ENCODE measurements at regions not wholly inside any gene's neighbourhood (a gene's known extent, or its start where the extent isn't known, plus 50 kb on each side); places are given as distances from the start of the nearest gene placed in this dataset.
"Not testable (repeated sequence)": the region's sequence is repeated elsewhere in the genome, so short reads cannot be mapped to it uniquely, and the experiment has no call there.

DNA sequence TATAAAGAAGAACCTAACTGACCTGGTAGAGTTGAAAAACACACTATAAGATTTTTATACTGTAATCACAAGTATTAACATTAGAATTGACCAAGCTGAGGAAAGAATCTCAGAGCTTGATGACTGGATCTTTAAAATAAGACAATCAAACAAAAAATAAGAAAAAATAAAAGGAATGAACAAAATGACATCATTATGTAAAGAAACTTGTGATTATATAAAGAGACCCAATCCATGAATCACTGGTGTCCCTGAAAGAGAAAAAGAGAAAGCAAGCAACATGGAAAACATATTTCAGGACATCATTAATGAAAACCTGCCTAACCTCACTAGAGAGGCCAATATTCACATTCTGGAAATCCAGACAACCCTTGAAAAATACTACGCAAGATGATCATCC, 822.5 kb upstream of the SLITRK5 start:
- no peak for DNase-seq (ENCODE audit: low read depth, low spot score)

DNA sequence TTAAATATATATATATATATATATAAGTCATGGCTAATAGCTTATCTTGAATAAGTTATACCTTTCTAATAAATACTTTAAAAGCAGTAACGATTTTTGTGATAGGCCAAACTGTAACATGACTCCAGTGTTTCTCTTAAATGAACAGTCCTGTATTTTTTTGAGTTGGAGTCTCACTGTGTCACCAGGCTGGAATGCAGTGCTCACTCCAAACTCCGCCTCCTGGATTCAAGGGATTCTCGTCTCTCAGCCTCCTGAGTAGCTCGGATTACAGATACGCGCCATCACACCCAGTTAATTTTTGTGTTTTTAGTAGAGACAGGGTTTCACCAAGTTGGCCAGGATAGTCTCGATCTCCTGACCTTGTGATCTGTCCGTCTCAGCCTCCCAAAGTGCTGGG, 814.2 kb upstream of the SLITRK5 start:
- DNase-seq (ENCODE audit: low read depth, low spot score), result no peak

DNA sequence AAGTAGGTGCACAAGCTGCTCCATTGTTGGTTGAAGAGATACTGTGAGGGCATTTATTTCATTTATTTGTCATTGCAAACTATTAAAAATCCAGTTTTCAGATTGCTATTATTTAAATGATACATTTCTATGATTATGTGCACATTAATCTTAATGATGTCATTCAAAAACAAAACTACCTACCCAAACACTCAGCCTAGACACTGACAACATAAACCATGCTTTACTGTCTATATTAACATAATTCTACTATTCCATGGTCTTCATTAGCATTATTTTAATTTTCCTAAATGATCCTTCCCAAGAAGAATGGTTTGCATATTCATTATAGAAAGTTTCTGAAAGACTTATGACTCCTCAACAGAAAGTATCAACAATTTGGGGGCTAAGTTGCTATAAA, 813.0 kb upstream of the SLITRK5 start:
- no peak for DNase-seq (ENCODE audit: low read depth, low spot score)

DNA sequence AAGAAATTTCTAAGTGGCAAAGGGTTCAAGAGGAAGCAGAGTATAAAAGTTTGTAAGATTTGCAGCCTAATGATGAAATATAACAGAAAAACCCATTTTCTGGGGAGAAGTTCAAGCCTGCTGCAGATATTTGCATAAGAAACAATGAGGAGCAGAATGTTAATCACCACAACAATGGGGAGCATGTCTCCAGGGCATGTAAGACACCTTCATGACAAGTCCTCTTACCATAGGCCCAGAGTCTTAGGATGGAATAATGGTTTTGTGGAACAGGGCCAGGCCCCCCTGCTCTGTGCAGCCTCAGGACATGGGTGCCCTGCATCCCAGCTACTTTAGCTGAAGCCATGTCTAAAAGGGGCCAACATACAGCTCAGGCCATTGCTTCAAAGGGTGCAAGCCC, 809.0 kb upstream of the SLITRK5 start:
- peak; percentile 33 for DNase-seq (ENCODE audit: low read depth, low spot score)

DNA sequence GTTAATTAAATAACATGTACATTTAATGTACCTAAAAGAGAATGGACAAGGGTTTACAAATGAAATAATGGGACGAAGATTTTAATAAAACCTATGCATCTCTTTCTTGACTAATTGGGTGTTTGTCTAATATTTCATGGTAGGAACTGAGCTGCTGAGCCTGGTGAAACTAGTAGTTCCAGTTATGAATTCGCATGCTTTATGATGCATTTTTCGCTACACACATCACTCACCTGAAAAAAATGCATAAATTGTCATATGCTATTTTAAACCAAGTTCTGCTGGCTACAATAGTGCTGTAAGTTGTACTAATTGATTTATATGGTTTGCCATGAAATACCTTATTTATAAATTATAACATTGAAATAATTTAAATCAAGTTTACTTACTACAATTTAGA, 806.8 kb upstream of the SLITRK5 start:
- DNase-seq (ENCODE audit: low read depth, low spot score), result no peak

DNA sequence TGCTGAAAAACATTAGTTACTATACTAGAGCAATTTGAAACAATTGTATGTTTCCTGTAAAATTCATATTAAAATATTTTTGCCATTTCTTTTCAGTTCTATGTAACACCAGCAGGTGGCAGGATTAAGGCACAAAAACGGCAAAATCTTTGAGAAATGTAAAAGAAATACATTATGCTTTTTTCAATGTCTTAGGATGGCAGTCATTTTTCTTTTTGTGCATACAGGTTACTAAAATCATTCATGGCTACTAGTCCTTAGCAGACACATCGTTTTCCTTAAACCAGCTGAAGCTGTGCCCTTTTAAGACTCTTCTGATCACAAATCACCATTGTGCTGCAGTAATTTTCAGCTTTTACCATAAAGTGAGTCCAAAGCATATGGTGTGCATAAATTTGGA, 800.7 kb upstream of the SLITRK5 start:
- DNase-seq (ENCODE audit: low read depth, low spot score), result no peak

DNA sequence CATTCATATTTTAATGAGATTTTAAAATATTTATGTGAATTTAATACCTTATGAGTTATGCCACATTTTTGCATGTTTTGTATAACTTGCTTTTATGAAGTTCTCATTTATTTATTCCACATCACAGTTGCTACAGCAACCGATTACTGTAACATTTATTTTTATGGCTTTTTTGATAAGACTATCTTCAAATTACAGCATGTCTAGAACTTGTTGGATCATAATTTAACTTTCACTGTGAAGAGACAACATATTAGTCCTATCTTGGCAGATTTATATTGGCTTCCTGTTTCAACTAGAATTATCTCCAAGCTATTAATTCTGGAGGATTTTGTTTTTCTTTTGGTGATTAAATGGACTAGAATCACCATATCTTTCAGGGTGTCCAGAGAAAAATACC, 793.7 kb upstream of the SLITRK5 start:
- DNase-seq (ENCODE audit: low read depth, low spot score), result no peak

DNA sequence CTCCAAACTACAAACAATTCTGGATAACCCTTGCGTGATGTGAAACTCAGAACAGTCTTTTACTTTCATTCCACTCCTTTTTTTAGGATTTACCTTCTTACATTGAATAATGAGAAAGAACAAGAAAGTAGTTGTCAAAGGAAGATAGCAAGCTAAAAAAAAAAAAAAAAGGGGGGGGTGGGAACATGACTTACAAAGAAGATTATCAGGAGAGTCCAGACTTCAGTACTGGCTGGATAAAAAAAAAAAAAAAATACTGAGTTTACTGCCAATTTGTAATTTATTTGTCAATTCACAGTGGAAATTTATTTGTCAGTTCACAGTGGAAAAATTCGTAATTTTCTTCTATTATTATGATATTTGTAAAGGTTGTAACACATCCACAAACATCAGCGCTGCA, 792.4 kb upstream of the SLITRK5 start:
- DNase-seq (ENCODE audit: low read depth, low spot score), result no peak

DNA sequence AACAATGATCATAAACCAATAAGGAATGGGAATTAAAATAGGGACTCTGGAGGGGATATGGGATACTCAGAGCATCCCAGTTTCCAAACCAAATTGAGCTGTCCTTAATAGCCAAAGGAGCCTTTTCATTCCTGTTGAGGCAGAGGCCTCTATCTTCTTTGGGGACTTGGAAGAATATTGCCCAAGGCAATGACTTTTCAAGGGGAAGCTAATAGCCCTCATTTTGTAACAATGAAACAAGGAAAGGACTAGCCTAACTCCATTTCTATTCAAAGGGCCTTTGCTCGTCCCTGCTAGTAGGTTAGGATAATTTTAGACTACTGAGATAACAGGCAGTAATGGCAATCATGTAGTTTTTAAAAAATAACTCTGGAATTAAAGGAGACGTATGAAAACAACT, 789.8 kb upstream of the SLITRK5 start:
- peak; percentile 88 for DNase-seq (ENCODE audit: low read depth, low spot score)

DNA sequence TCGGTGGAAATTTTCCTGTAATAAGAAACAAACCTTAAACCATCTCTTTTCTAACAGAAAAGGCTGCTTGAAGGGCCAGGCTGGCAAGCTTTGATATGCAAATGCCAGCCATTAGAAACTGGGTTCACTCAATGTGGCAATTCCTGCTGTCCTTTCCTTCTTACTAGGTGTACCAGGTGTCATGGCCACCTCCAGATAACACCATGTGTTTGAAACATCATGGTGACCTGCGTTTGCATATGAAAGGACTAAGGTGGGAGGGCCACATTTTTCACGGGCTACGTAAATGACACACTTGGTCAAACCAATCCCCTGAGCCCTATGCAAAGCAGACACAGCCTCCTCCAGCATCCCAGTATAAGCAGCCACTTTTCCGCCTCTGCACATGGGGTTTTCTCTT, 789.1 kb upstream of the SLITRK5 start:
- peak; percentile 97 for DNase-seq (ENCODE audit: low read depth, low spot score)

DNA sequence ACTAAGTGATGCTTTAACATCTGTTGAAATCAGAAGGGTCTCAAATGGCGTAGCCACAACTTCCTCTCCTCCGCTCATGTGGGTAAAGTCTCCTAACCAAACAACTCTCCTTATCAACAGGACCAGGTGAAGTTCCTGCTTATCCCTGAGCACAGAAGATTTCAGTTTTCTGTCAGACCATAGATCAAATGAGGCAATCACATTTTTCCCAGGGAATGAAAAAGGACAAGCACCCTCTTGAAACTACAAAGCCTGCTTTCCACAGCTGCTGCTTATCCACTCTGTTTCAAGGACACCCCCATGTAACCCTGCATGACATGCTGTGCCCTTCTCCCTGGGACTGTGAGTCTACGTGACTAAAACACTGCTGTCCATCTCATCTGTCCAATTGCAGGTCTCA, 788.3 kb upstream of the SLITRK5 start:
- no peak for DNase-seq (ENCODE audit: low read depth, low spot score)

DNA sequence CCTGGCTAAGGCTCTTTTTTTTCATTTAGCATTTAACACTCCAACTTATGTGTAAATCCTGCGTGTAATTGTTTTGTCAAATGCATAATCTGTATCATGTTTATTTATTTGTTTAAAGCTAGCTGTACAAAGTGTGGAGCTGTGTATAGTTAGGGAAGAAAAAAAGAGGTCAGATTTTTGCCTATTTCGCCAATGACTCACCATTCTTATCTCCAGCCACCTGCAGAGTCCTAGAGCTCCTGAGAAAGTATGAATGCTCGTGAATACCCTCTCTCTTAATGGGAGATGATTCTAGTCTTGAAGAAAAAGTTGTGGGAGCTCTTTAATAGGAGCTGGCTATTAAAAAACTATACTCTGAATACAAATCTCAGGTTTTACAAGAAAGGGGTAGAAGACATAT, 778.8 kb upstream of the SLITRK5 start:
- DNase-seq (ENCODE audit: low read depth, low spot score), result no peak

DNA sequence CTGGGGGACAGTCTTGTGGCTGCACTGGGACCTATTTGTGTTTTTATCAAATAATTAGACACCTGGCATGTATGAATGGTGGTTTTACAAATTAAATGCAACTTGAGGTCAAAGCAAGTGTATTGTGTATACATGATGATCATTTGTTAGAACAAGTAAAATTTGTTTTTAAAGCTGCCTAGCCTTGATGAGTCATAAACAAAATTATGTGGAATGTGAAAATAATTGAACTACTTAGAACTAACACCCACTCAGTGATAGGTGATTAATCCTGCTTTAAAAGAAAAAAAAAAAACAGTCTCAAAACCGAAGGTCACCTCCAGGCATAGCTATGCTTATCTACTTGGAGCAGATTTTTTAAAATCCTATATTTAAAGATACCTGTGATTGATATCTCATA, 770.3 kb upstream of the SLITRK5 start:
- no peak for DNase-seq (ENCODE audit: low read depth, low spot score)

DNA sequence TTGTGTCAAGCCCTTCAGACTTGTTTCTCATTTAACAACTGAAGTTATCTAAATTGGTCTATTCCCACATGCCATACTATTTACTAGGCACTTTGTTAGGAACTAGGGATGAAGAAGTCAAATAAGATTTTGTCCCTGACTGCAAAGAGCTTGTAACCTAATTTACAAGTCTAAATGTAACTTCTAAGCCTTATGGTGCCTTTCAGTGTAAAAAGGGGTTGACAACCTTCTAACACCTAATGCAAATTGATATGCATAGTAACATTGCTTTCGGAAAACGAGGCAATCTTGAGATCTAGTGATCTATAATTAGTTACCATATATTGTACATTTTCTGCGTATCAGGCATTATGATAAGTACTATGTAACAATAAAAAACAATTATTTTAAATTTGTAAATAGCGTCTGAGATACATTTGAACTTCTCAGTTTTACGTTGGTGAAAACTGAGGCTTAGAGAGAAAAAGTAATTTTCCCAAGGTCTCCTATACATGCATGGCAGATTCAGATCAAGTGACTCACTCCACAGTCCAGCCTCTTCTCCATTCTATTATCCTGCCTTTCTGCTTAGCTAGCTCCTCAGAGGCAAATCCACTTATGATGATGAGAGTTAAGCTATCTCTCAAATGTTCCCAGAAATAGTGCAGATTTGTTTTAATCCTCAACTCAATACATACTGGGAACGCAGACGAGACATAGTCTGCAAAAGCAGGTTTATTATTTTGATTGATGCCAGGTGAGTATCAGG, 764.9 kb upstream of the SLITRK5 start:
- DNase-seq (ENCODE audit: low read depth, low spot score), result no peak

DNA sequence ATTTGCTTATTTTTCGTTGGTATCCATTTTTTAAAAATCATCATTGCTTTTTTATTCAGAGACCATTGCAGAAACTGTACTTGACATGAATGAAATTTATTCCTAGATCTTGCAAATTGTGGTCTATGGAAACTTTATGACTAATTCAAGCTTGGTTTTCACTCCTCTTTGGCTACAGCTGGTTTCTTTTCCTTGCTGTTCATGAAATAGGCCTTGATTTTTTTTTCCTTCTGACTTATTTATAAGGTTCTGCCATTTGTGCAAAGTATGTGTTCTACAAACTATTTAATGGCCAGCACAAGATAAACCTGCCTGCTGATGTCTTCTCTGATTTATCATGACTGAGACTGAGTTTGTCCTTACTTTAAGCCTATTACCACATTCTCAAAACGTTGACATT, 764.0 kb upstream of the SLITRK5 start:
- DNase-seq (ENCODE audit: low read depth, low spot score), result no peak

DNA sequence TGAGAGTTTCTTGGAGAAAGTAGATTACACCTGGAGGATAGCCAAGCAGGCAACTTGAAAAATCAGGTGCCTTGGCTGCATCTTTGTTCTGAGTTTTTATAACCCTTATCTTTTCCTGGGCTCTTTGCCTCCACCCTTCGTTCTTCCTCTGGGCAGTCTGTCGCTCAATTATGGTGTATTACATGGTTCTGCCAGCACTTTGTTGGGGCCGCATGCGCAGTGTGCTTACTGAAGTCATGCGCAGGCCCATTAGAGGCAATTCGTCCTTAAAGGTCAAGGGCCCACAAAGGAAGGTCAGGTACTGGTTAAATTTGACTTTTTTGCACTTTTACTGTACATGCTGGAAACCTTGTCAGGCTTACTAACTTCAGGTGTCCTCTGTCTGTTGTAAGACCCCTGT, 761.9 kb upstream of the SLITRK5 start:
- no peak for DNase-seq (ENCODE audit: low read depth, low spot score)

DNA sequence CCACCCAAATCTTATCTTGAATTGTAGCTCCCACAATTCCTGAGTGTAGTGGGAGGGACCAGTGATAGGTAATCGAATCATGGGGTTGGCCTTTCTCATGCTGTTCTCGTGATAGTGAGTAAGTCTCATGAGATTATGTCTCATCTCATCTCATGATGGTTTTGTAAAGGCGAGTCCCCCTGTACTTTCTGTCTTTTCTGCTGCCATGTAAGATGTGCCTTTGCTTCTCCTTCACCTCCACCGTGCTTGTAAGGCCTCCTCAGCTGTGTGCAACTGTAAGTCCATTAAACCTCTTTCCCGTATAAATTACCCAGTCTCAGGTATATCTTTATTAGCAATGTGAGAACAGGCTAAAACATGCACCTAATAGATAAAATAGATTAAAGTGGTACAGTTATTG, 756.4 kb upstream of the SLITRK5 start:
- no peak for DNase-seq (ENCODE audit: low read depth, low spot score)

DNA sequence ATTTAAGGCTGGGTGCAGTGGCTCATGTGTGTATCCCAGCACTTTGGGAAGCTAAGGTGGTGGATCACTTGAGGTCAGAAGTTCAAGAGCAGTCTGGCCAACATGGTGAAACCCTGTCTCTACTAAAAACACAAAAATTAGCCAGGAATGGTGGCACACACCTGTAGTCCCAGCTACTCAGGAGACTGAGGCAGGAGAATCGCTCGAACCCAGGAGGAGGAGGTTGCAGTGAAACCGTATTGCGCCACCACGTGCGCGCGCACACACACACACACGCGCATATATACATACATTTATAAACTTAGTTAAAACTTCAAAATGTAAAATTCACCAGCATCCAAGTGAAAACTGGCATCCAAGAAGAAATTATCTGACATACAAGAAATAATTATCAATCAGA, 753.7 kb upstream of the SLITRK5 start:
- DNase-seq (ENCODE audit: low read depth, low spot score), result not testable (repeated sequence)

DNA sequence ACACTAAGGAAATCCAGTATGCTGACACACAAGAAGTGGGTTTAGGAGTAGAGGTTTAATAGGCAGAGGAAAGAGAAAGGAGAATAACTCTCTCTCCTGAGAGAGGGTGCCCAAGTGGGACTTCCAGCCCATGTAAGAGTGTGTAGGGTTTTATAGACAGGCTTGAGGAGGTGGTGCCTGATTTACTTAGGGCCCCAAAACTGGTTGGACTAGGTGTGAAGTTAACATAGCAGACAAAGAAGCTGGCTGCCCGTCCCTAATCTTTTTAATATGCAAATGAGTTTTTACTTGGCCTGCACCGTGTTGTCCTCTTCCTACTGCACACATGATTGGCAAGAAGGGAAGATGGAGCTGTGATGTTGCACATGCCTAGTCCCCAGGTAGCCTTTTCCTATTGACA, 752.5 kb upstream of the SLITRK5 start:
- no peak for DNase-seq (ENCODE audit: low read depth, low spot score)

DNA sequence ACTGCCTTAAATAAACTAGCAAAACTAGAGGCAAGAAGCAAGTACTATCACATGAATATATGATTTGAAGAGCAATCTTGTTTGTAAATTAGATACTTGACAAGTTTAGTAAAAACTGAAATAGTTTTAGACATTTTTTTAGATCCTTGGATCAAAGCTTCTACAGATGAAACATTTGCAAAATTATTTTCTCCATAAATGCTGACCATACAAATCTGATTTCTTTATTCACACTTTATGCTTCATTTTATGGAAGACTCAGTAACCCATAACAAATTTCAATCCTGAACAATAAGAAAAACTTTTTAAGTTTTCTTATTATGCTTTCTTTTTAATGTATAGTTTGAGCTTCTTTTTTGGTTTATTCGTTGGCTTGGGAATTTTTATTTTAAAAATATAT, 750.2 kb upstream of the SLITRK5 start:
- no peak for DNase-seq (ENCODE audit: low read depth, low spot score)

DNA sequence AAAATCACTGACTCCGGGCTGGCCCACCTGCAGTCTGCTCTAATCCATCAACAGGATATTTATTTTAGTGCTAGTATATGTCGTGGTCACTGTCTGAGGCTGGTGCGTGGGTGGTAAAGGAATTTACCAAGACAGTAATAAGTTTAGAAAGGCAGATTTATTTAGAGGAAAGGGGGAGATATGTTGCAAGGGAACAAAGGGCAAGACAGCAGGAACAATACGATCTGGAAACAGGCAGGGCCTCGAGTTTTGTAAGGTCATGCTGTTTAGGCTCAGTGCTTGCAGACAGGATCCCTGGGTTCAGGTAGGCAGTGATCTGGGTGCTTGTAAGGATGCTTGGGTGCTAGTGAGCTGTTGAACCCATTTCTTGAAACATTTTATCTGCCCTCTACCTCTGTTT, 748.2 kb upstream of the SLITRK5 start:
- DNase-seq (ENCODE audit: low read depth, low spot score), result no peak

DNA sequence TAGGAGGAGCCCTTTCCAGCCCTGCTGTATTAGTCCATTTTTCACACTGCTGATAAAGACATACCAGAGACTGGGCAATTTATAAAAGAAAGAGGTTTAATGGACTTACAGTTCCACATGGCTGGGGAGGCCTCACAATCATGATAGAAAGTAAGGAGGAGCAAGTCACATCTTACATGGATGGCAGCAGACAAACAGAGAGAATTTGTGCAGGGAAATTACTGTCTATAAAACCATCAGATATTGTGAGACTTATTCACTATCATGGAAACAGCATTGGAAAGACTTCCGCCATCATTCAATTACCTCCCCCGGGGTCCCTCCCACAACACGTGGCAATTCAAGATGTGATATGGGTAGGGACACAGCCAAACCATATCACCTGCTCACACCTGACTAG, 744.3 kb upstream of the SLITRK5 start:
- DNase-seq (ENCODE audit: low read depth, low spot score), result not testable (repeated sequence)

DNA sequence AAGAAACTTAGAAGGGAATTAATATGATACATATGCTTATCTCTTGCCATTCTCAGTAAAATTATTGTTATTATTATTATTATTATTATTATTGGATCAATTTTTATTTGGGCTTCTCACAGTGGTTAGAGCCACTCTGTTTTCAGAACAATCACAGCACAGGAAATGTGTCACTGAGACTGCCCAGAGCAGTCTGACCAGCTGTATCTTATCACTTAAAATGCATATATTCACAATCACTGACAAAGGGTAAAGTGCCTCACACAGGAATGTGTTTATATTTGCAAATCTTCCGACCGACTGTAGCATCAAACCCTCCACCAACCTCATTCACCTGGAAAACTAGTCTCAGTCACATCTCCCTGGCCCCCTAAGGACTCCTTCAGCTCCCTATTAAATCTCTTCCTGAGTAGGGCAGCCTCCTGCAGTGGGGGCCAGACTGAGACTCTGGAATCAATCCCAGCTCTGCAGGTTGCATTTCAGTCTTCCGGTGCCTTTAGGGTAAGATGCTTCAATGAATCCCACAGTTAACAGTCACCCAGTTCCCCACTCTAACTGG, 738.3 kb upstream of the SLITRK5 start:
- peak; percentile 85 for DNase-seq (ENCODE audit: low read depth, low spot score)

DNA sequence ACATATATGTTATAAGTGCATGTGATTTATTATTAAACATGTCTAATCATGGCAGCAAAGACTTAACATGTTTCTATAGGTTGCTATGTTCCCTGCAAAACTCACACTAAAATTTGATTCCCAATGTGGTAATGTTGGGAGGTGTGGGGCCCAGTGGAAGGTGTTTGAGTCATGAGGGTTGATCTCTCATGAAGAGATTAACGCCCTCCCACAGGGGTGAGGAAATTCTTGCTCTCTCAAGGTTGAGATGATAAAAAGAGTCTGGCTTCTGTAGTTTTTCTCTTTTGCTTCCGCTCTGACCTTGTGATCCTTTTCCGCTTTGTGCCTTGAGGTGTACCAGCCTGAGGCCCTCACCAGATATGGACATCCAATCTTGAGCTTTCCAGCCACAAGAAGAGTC, 737.5 kb upstream of the SLITRK5 start:
- no peak for DNase-seq (ENCODE audit: low read depth, low spot score)
